NT2/D1 (cell line): ENCODE measurements at regions not wholly inside any gene's neighbourhood (a gene's known extent, or its start where the extent isn't known, plus 50 kb on each side); places are given as distances from the start of the nearest gene placed in this dataset.

Source experiments
- SUZ12 ChIP-seq: IDR thresholded peaks from 2 replicates; pipeline ENCODE4 v1.6.1; 2011; ENCODE audit not compliant: insufficient read length, insufficient read depth; ENCODE audit errors: extremely low read depth
- YY1 ChIP-seq: IDR thresholded peaks from 2 replicates; pipeline ENCODE4 v1.6.1; 2011; ENCODE audit not compliant: insufficient read length, insufficient read depth
- ZNF274 ChIP-seq: IDR thresholded peaks from 2 replicates; pipeline ENCODE4 v1.6.1; 2011; ENCODE audit warnings: mild to moderate bottlenecking, low read depth, low read length

DNA sequence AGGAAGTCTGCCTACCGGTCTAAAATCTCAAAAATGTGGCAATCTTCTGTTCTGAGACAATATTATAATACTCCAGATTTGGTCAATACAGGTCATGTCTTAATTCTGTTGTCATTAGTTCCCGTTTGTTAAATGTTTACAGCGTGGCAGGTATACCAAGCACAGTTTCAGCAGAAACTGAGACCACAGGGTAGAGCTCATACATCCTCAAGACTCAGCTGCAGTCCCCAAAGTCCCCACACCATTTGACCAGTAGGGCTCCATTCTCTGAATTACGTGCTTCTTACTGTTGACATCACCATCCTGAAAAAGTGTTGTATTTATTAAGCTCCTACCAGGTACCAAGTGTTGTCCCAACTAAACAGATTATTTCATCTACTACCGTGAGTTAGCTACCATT is 157.1 kb downstream of the MC4R start:
- TF ChIP-seq YY1 (no peak), ZNF274 (no peak), SUZ12 (no peak)
